ENCODE measurements at regions not wholly inside any gene's neighbourhood (a gene's known extent, or its start where the extent isn't known, plus 50 kb on each side); places are given as distances from the start of the nearest gene placed in this dataset.

DNA sequence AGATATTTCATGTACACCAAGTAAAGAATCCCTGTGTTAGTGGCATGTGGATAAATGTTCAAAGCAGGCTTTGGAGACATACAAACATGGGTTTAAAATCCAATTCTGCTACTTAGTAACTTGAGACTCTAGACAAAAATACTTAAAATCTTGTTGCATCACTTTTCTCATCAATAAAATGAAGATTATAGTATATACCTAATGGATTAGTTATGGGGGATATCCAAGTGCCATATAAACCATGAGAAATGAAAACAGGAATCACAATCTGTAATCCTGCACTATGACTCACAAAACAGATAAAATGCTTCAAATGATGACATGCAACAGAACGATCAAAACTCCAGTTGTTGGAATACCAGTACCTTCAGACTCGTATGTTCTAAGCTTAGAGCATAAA is 496.0 kb upstream of the RGMA start:
- Histone ChIP-seq H3K14ac (ENCODE audit: low read length in 2 of 2) (no peak overlapping the region), H3K4me1 (ENCODE audit: control insufficient read depth, insufficient read depth, low read depth, low read length) (no peaks in the 10 kb centered on the region), H3K4ac (ENCODE audit: low read depth in 1 of 2, low read length in 2 of 2) (no peak overlapping the region), H2AK5ac (ENCODE audit: low read length, severe bottlenecking) (no peak overlapping the region), H3K79me1 (replicated peaks; ENCODE audit: low read length, poor library complexity, severe bottlenecking) (no peaks in the 10 kb centered on the region), H3K4me3 (ENCODE audit: insufficient read depth in 1 of 2, low read depth in 1 of 2, low read length in 2 of 2) (no peak overlapping the region), H4K8ac (ENCODE audit: low read length) (no peak overlapping the region), H3K18ac (ENCODE audit: low read depth in 1 of 2, low read length in 2 of 2) (no peak overlapping the region), H3K4me2 (ENCODE audit: low read length, poor library complexity, severe bottlenecking) (no peak overlapping the region), H3K27ac (ENCODE audit: low read length, poor library complexity, severe bottlenecking) (no peak overlapping the region), H3K36me3 (ENCODE audit: control insufficient read depth in 1 of 2, insufficient read depth in 2 of 2, low read depth in 1 of 2, low read length in 2 of 2) (no peaks in the 10 kb centered on the region), H3K9ac (ENCODE audit: low read length) (no peak overlapping the region), H4K91ac (ENCODE audit: low read length) (no peak overlapping the region), H2BK120ac (ENCODE audit: low read depth, low read length) (no peak overlapping the region), H2AFZ (ENCODE audit: low read depth, low read length) (no peak overlapping the region), H3K23ac (ENCODE audit: low read length in 2 of 2) (no peak overlapping the region), H3K9me3 (ENCODE audit: control insufficient read depth, low read length) (no peaks in the 10 kb centered on the region), H2BK12ac (ENCODE audit: low read length in 2 of 2) (no peak overlapping the region), H3K27me3 (ENCODE audit: control insufficient read depth in 1 of 2, insufficient read depth in 1 of 2, low read length in 2 of 2) (no peaks in the 10 kb centered on the region), H2BK15ac (ENCODE audit: low read depth, poor library complexity, severe bottlenecking) (no peak overlapping the region), H2BK5ac (ENCODE audit: low read depth, low read length, poor library complexity, severe bottlenecking) (no peak overlapping the region)
- 44% methylated on average over 2 of the region's 2 CpGs for WGBS
- DNase-seq = no peak

GRCh38 chr15:93583968-93584367 is 495.0 kb upstream of the RGMA start:
- Histone ChIP-seq H3K14ac (ENCODE audit: low read length in 2 of 2) (no peak overlapping the region), H4K8ac (ENCODE audit: low read length) (no peak overlapping the region), H2AFZ (ENCODE audit: low read depth, low read length) (no peak overlapping the region), H3K9ac (ENCODE audit: low read length) (no peak overlapping the region), H3K4me1 (ENCODE audit: control insufficient read depth, insufficient read depth, low read depth, low read length) (no peaks in the 10 kb centered on the region), H3K27ac (ENCODE audit: low read length, poor library complexity, severe bottlenecking) (no peak overlapping the region), H2BK5ac (ENCODE audit: low read depth, low read length, poor library complexity, severe bottlenecking) (no peak overlapping the region), H3K4me2 (ENCODE audit: low read length, poor library complexity, severe bottlenecking) (no peak overlapping the region), H3K4ac (ENCODE audit: low read depth in 1 of 2, low read length in 2 of 2) (no peak overlapping the region), H3K36me3 (ENCODE audit: control insufficient read depth in 1 of 2, insufficient read depth in 2 of 2, low read depth in 1 of 2, low read length in 2 of 2) (no peaks in the 10 kb centered on the region), H4K91ac (ENCODE audit: low read length) (no peak overlapping the region), H2BK120ac (ENCODE audit: low read depth, low read length) (no peak overlapping the region), H3K4me3 (ENCODE audit: insufficient read depth in 1 of 2, low read depth in 1 of 2, low read length in 2 of 2) (no peak overlapping the region), H3K23ac (ENCODE audit: low read length in 2 of 2) (no peak overlapping the region), H2BK15ac (ENCODE audit: low read depth, poor library complexity, severe bottlenecking) (no peak overlapping the region), H3K18ac (ENCODE audit: low read depth in 1 of 2, low read length in 2 of 2) (no peak overlapping the region), H3K9me3 (ENCODE audit: control insufficient read depth, low read length) (no peaks in the 10 kb centered on the region), H2AK5ac (ENCODE audit: low read length, severe bottlenecking) (no peak overlapping the region), H3K27me3 (ENCODE audit: control insufficient read depth in 1 of 2, insufficient read depth in 1 of 2, low read length in 2 of 2) (no peaks in the 10 kb centered on the region), H3K79me1 (replicated peaks; ENCODE audit: low read length, poor library complexity, severe bottlenecking) (no peaks in the 10 kb centered on the region), H2BK12ac (ENCODE audit: low read length in 2 of 2) (no peak overlapping the region)
- DNase-seq = no peak
- WGBS = 67% methylated on average over 1 of the region's 4 CpGs

- H2AK5ac ChIP-seq (ENCODE audit: low read length, severe bottlenecking) = no peak overlapping the region
- 0% methylated on average over 1 of the region's 3 CpGs for whole genome bisulfite sequencing
- no peak overlapping the region for H2BK5ac ChIP-seq (ENCODE audit: low read depth, low read length, poor library complexity, severe bottlenecking)
These were observed 494.5 kb upstream of the RGMA start for GRCh38 chr15:93583552-93583951.

DNA sequence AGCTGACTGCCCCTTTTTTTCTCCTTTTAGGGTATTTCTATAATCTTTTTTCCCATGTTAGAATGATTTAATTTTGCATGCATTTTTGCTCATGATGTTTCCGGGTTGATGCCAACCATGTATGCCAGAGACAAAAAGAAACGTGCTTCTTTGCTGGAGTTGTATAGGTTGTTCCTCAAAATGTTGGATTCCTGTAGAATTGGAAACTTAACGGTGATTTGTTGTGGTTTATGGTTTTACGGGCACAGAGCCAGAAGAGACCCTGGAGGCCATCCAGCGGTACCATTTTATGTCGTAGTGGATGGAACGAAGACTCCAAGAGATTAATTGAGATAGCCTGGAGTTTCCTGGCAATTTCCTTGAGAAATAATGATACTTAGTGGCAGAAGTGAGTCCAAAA is 481.5 kb upstream of the RGMA start:
- H4K91ac ChIP-seq (ENCODE audit: low read length) = no peak overlapping the region
- H3K9me3 ChIP-seq (ENCODE audit: control insufficient read depth, low read length) = no peaks in the 10 kb centered on the region
- DNase-seq = no peak
- no peak overlapping the region for H2AK5ac ChIP-seq (ENCODE audit: low read length, severe bottlenecking)
- H3K79me1 ChIP-seq (replicated peaks; ENCODE audit: low read length, poor library complexity, severe bottlenecking) = no peaks in the 10 kb centered on the region
- H3K18ac ChIP-seq (ENCODE audit: low read depth in 1 of 2, low read length in 2 of 2) = no peak overlapping the region
- H3K9ac ChIP-seq (ENCODE audit: low read length) = no peak overlapping the region
- H4K8ac ChIP-seq (ENCODE audit: low read length) = no peak overlapping the region
- H2BK12ac ChIP-seq (ENCODE audit: low read length in 2 of 2) = no peak overlapping the region
- WGBS = 81% methylated on average over 6 of the region's 7 CpGs
- H2BK5ac ChIP-seq (ENCODE audit: low read depth, low read length, poor library complexity, severe bottlenecking) = no peak overlapping the region
- H2BK120ac ChIP-seq (ENCODE audit: low read depth, low read length) = no peak overlapping the region
- no peak overlapping the region for H3K4me2 ChIP-seq (ENCODE audit: low read length, poor library complexity, severe bottlenecking)
- no peaks in the 10 kb centered on the region for H3K27me3 ChIP-seq (ENCODE audit: control insufficient read depth in 1 of 2, insufficient read depth in 1 of 2, low read length in 2 of 2)
- no peak overlapping the region for H3K4me3 ChIP-seq (ENCODE audit: insufficient read depth in 1 of 2, low read depth in 1 of 2, low read length in 2 of 2)
- no peak overlapping the region for H3K4ac ChIP-seq (ENCODE audit: low read depth in 1 of 2, low read length in 2 of 2)
- H3K36me3 ChIP-seq (ENCODE audit: control insufficient read depth in 1 of 2, insufficient read depth in 2 of 2, low read depth in 1 of 2, low read length in 2 of 2) = no peaks in the 10 kb centered on the region
- H3K14ac ChIP-seq (ENCODE audit: low read length in 2 of 2) = no peak overlapping the region
- H3K27ac ChIP-seq (ENCODE audit: low read length, poor library complexity, severe bottlenecking) = no peak overlapping the region
- H2BK15ac ChIP-seq (ENCODE audit: low read depth, poor library complexity, severe bottlenecking) = no peak overlapping the region
- no peak overlapping the region for H3K23ac ChIP-seq (ENCODE audit: low read length in 2 of 2)
- H3K4me1 ChIP-seq (ENCODE audit: control insufficient read depth, insufficient read depth, low read depth, low read length) = no peaks in the 10 kb centered on the region
- no peak overlapping the region for H2AFZ ChIP-seq (ENCODE audit: low read depth, low read length)

More at GRCh38 chr15:93583552-93583951, 494.5 kb upstream of the RGMA start:
- no peaks in the 10 kb centered on the region for H3K4me1 ChIP-seq (ENCODE audit: control insufficient read depth, insufficient read depth, low read depth, low read length)
- no peak overlapping the region for H3K14ac ChIP-seq (ENCODE audit: low read length in 2 of 2)
- H2BK15ac ChIP-seq (ENCODE audit: low read depth, poor library complexity, severe bottlenecking) = no peak overlapping the region
- H4K8ac ChIP-seq (ENCODE audit: low read length) = no peak overlapping the region
- no peak for DNase-seq
- no peaks in the 10 kb centered on the region for H3K9me3 ChIP-seq (ENCODE audit: control insufficient read depth, low read length)
- H3K9ac ChIP-seq (ENCODE audit: low read length) = no peak overlapping the region
- no peak overlapping the region for H2AFZ ChIP-seq (ENCODE audit: low read depth, low read length)
- H3K4ac ChIP-seq (ENCODE audit: low read depth in 1 of 2, low read length in 2 of 2) = no peak overlapping the region
- H2BK120ac ChIP-seq (ENCODE audit: low read depth, low read length) = no peak overlapping the region
- no peak overlapping the region for H3K27ac ChIP-seq (ENCODE audit: low read length, poor library complexity, severe bottlenecking)
- no peak overlapping the region for H3K23ac ChIP-seq (ENCODE audit: low read length in 2 of 2)
- H4K91ac ChIP-seq (ENCODE audit: low read length) = no peak overlapping the region
- no peak overlapping the region for H3K18ac ChIP-seq (ENCODE audit: low read depth in 1 of 2, low read length in 2 of 2)
- H2BK12ac ChIP-seq (ENCODE audit: low read length in 2 of 2) = no peak overlapping the region
- no peaks in the 10 kb centered on the region for H3K79me1 ChIP-seq (replicated peaks; ENCODE audit: low read length, poor library complexity, severe bottlenecking)
- H3K4me2 ChIP-seq (ENCODE audit: low read length, poor library complexity, severe bottlenecking) = no peak overlapping the region
- H3K27me3 ChIP-seq (ENCODE audit: control insufficient read depth in 1 of 2, insufficient read depth in 1 of 2, low read length in 2 of 2) = no peaks in the 10 kb centered on the region
- no peak overlapping the region for H3K4me3 ChIP-seq (ENCODE audit: insufficient read depth in 1 of 2, low read depth in 1 of 2, low read length in 2 of 2)
- H3K36me3 ChIP-seq (ENCODE audit: control insufficient read depth in 1 of 2, insufficient read depth in 2 of 2, low read depth in 1 of 2, low read length in 2 of 2) = no peaks in the 10 kb centered on the region
